ENCODE measurements at regions not wholly inside any gene's neighbourhood (a gene's known extent, or its start where the extent isn't known, plus 50 kb on each side); places are given as distances from the start of the nearest gene placed in this dataset.

DNA sequence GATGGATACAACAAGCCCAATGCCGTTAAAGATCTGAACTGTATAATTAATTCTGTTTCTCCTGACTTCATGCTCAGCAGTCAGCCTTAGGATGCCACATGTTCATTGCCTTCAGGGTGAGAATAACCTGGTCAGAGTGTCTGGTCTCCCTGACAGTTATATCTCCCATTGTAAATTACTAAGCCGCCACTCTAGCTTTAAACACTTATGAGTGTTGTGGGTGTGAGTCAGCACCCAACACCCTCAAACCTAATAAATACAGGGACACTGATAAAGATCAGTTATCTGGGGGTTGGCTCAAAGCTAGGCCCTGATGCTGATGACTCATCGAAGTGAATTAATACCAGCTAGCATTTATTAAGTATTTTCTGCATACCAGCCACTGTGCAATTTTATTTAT, 64.9 kb upstream of the DYNLT3 start:
- TF ChIP-seq RAD21 (IDR thresholded peaks at IDR 0.05; ENCODE audit: low read depth), result no peak
- no peak for TF ChIP-seq EGR1 (IDR thresholded peaks at IDR 0.05)
- TF ChIP-seq CREB1 (IDR thresholded peaks at IDR 0.05; ENCODE audit: low read depth), result no peak
- TF ChIP-seq EP300 (IDR thresholded peaks at IDR 0.05; ENCODE audit: borderline replicate concordance), result no peak
- TF ChIP-seq, protein P1, sequence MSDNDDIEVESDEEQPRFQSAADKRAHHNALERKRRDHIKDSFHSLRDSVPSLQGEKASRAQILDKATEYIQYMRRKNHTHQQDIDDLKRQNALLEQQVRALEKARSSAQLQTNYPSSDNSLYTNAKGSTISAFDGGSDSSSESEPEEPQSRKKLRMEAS (IDR thresholded peaks at IDR 0.05), result no peak

DNA sequence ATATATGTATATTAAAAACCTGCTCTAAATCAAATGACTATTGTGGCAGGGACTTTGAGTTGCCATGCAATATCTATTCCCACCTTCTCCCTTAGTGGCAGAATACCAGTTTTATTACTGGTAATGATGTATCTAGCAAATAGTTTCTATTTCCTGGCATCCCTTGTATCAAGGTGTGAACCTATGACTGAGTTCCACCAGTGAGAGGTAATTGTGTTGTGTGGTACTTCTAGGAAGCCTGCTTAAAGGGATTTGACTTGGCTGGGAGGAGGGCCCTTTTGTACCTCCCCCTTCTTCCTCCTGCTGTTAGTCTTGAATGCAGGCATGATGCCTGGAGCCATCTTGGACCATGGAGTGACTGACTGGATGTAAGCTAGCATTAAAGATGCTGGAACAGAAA, 65.4 kb upstream of the DYNLT3 start:
- TF ChIP-seq TAF1 (IDR thresholded peaks at IDR 0.05; ENCODE audit: low read depth), result no peak

DNA sequence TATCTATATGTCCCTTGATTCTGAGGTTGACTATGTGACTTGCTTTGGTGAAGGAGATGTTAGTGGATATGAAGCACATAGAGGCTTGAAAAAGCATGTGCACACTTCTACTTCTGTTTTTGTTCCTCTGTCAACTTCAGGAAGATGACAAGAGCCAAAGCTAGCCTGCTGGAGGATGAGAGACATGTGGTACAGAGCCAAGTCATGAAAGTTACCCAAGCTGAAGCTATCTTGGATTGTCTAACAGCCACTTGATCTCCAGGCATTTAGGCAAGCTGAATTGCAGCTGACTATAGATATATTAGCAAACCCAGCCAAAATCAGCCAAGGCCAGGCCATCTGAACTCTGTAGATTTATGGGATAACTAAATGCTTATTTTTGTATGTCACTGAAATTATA, 70.8 kb upstream of the DYNLT3 start:
- TF ChIP-seq, protein P2, sequence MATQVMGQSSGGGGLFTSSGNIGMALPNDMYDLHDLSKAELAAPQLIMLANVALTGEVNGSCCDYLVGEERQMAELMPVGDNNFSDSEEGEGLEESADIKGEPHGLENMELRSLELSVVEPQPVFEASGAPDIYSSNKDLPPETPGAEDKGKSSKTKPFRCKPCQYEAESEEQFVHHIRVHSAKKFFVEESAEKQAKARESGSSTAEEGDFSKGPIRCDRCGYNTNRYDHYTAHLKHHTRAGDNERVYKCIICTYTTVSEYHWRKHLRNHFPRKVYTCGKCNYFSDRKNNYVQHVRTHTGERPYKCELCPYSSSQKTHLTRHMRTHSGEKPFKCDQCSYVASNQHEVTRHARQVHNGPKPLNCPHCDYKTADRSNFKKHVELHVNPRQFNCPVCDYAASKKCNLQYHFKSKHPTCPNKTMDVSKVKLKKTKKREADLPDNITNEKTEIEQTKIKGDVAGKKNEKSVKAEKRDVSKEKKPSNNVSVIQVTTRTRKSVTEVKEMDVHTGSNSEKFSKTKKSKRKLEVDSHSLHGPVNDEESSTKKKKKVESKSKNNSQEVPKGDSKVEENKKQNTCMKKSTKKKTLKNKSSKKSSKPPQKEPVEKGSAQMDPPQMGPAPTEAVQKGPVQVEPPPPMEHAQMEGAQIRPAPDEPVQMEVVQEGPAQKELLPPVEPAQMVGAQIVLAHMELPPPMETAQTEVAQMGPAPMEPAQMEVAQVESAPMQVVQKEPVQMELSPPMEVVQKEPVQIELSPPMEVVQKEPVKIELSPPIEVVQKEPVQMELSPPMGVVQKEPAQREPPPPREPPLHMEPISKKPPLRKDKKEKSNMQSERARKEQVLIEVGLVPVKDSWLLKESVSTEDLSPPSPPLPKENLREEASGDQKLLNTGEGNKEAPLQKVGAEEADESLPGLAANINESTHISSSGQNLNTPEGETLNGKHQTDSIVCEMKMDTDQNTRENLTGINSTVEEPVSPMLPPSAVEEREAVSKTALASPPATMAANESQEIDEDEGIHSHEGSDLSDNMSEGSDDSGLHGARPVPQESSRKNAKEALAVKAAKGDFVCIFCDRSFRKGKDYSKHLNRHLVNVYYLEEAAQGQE (IDR thresholded peaks at IDR 0.05; ENCODE audit: low read depth), result no peak
- TF ChIP-seq RAD21 (IDR thresholded peaks at IDR 0.05; ENCODE audit: low read depth) (no peak), ZBTB7A (IDR thresholded peaks at IDR 0.05; ENCODE audit: low read depth) (no peak), YY1 (IDR thresholded peaks at IDR 0.05; ENCODE audit: low read depth) (no peak), TAF1 (IDR thresholded peaks at IDR 0.05; ENCODE audit: low read depth) (no peak), EGR1 (IDR thresholded peaks at IDR 0.05) (no peak), TCF12 (IDR thresholded peaks at IDR 0.05; ENCODE audit: low read depth) (no peak), NFIC (IDR thresholded peaks at IDR 0.05) (no peak), FOXM1 (IDR thresholded peaks at IDR 0.05; ENCODE audit: borderline replicate concordance, low read depth) (no peak), TEAD4 (IDR thresholded peaks at IDR 0.05) (no peak)
- TF ChIP-seq, protein P1 (IDR thresholded peaks at IDR 0.05), result no peak

DNA sequence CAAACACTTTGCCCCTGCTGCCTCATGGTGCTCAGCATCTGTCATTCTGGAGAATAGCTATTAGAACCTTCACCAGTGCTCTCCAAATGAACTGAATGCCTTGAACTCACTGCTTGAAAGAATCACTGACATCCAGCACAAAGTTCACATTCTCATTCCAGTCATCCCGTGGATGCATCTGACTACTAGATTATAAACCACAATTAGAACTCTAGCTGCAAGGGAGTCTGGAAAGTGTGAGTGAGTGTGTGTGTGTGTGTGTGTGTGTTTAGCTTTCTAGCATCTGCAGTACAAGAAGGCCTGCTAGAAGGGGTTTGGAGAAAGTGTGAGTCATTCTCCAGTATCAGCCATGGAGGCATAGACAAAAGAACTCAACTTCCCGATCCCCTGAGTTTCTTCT, 71.3 kb upstream of the DYNLT3 start:
- TF ChIP-seq TCF12 (IDR thresholded peaks at IDR 0.05; ENCODE audit: low read depth) (no peak), EP300 (IDR thresholded peaks at IDR 0.05; ENCODE audit: borderline replicate concordance) (no peak), ZBTB7A (IDR thresholded peaks at IDR 0.05; ENCODE audit: low read depth) (no peak), FOXM1 (IDR thresholded peaks at IDR 0.05; ENCODE audit: borderline replicate concordance, low read depth) (no peak), TAF1 (IDR thresholded peaks at IDR 0.05; ENCODE audit: low read depth) (no peak), NFIC (IDR thresholded peaks at IDR 0.05) (no peak), YY1 (IDR thresholded peaks at IDR 0.05; ENCODE audit: low read depth) (no peak), TEAD4 (IDR thresholded peaks at IDR 0.05) (no peak), CREB1 (IDR thresholded peaks at IDR 0.05; ENCODE audit: low read depth) (no peak), EGR1 (IDR thresholded peaks at IDR 0.05) (no peak), RAD21 (IDR thresholded peaks at IDR 0.05; ENCODE audit: low read depth) (no peak), CEBPB (IDR thresholded peaks at IDR 0.05) (no peak)
- TF ChIP-seq, protein P1 (IDR thresholded peaks at IDR 0.05), result no peak
- TF ChIP-seq, protein P2 (IDR thresholded peaks at IDR 0.05; ENCODE audit: low read depth), result no peak
- TF ChIP-seq, protein P3, sequence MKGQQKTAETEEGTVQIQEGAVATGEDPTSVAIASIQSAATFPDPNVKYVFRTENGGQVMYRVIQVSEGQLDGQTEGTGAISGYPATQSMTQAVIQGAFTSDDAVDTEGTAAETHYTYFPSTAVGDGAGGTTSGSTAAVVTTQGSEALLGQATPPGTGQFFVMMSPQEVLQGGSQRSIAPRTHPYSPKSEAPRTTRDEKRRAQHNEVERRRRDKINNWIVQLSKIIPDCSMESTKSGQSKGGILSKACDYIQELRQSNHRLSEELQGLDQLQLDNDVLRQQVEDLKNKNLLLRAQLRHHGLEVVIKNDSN (IDR thresholded peaks at IDR 0.05), result no peak

DNA sequence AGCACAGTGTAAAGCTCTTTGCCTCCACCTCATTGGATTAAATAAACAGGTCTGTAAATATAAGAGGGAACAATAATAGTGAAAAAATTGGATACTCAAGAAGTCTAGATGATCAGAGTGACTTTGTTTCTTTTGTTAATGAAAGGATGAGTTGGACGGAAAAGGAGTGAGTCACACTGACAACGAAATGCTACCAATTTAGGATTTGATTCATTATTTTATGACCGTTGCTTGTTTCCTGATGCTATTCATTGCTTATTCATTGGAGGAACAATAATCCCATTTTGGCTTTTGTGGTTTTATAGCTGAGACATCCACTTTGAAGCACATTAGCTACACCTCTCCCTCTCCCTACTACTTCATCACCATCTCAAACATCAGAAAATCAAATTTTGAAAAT, 74.4 kb upstream of the DYNLT3 start:
- TF ChIP-seq CREB1 (IDR thresholded peaks at IDR 0.05; ENCODE audit: low read depth) (no peak), FOXM1 (IDR thresholded peaks at IDR 0.05; ENCODE audit: borderline replicate concordance, low read depth) (no peak), ZBTB7A (IDR thresholded peaks at IDR 0.05; ENCODE audit: low read depth) (no peak), TEAD4 (IDR thresholded peaks at IDR 0.05) (no peak), EP300 (IDR thresholded peaks at IDR 0.05; ENCODE audit: borderline replicate concordance) (no peak), NFIC (IDR thresholded peaks at IDR 0.05) (no peak), TCF12 (IDR thresholded peaks at IDR 0.05; ENCODE audit: low read depth) (no peak), CEBPB (IDR thresholded peaks at IDR 0.05) (no peak)
- TF ChIP-seq, protein P3 (IDR thresholded peaks at IDR 0.05), result no peak
- TF ChIP-seq, protein P2 (IDR thresholded peaks at IDR 0.05; ENCODE audit: low read depth), result no peak
- TF ChIP-seq, protein P1 (IDR thresholded peaks at IDR 0.05), result no peak
